ENCODE measurements at regions not wholly inside any gene's neighbourhood (a gene's known extent, or its start where the extent isn't known, plus 50 kb on each side); places are given as distances from the start of the nearest gene placed in this dataset.

DNA sequence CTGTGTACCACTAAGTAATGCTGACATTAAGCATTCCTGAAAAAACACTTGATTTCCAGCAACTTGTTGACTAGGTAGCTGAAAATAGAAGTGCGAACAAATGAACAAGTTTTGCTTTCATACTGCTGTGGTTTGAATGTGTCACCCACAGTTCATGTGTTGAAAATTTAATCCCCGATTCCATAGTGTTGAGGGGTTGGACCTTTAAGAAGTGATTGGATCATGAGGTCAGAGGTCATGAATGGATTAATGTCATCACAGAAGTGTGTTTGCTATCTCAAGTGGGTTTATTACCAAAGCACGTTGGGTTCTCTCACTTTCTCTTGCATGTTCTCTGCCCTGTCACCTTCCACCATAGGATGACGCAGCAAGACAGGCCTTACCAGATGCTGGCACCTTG, 568.5 kb downstream of the UTRN start:
- Mint-ChIP-seq H3K9me3 (no peaks in the 10 kb centered on the region), H3K4me1 (ENCODE audit: low read depth) (no peaks in the 10 kb centered on the region), H3K27ac (no peak overlapping the region), H3K27me3 (ENCODE audit: low read depth) (no peaks in the 10 kb centered on the region), H3K4me3 (no peak overlapping the region), H3K36me3 (ENCODE audit: insufficient read depth in 2 of 2) (no peaks in the 10 kb centered on the region)
- DNase-seq, result no peak
- ATAC-seq (replicated peaks in 1 of 2), result no peak

DNA sequence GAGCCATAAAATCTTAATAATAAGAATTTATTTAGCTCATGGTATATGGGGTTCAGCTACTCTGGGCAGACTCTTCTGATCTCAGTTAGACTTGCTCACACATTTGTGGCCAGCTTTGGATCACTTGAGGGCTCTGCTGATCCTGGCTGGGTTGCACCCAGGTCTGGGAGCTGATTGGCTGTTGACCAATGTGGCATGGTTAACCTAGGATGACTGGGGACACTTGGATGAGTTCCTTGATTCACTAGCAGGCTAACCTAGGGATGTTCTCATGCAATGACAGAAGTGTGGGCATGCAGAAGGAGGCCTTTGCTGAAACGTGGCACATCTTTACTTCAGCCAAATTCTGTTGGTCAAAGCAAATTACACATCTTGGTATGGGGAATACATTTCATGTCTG, 569.5 kb downstream of the UTRN start:
- Mint-ChIP-seq H3K27me3 (ENCODE audit: low read depth) (no peaks in the 10 kb centered on the region), H3K9me3 (peaks cover 2% of the 10 kb centered on the region in 2 donors), H3K27ac (no peak overlapping the region), H3K36me3 (ENCODE audit: insufficient read depth in 2 of 2) (no peaks in the 10 kb centered on the region), H3K4me1 (ENCODE audit: low read depth) (no peaks in the 10 kb centered on the region), H3K4me3 (no peak overlapping the region)
- no peak for DNase-seq
- no peak for ATAC-seq (replicated peaks in 1 of 2)

DNA sequence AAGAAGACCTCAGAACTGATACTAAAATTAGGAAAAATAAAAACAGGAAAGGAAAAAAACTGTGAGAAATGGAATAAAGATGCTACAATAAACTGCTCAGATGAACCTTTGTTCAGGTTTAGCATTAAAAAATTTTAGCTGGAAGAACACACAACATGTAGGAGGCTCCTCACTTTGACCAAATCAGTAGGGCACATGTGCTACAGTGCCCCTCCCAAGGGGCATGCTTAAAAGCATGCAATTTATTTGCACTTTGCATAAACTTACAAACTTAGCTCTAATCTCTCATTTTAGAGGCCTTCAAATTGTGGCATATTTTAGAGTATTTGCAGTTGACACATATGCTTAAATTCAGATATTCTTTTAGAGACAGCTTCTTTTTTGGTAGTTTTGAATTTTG, 570.2 kb downstream of the UTRN start:
- H3K4me3 Mint-ChIP-seq, result no peak overlapping the region
- H3K27ac Mint-ChIP-seq, result no peak overlapping the region
- no peak for DNase-seq
- peaks cover 2% of the 10 kb centered on the region in 2 donors for H3K9me3 Mint-ChIP-seq
- no peak for ATAC-seq (replicated peaks in 1 of 2)
- H3K27me3 Mint-ChIP-seq (ENCODE audit: low read depth), result no peaks in the 10 kb centered on the region
- no peaks in the 10 kb centered on the region for H3K4me1 Mint-ChIP-seq (ENCODE audit: low read depth)
- H3K36me3 Mint-ChIP-seq (ENCODE audit: insufficient read depth in 2 of 2), result no peaks in the 10 kb centered on the region

DNA sequence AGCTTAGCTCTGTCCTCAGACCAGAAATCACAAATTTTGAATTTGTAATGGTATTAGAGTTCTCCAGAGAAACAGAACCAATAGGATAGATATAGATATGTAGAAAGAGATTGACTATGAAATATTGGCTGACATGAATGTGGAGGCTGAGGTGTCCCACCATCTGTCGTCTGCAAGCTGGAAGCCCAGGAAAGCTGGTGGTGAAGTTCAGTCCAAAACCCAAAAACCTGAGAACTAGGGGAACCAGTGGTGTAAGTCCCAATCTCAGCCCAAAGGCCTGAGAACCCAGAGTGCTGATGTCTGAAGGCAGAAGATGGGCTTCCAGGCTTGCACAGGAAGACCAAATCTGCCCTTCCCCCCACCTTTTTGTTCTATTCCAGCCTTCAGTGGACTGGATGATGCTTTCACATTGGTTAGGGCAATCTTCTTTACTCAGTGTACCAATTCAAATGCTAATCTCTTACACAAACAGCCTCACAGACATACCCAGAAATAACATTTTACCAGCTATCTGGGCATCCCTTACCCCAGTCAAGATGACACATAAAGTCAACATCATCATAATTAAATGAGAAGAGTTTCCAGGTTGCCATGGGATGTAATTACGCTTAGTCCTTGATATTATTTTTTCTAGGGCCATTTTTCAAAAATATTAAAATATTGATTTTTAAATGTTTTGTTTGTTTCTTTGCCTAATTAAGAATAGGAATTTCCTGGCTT, 570.8 kb downstream of the UTRN start:
- Mint-ChIP-seq H3K4me1 (ENCODE audit: low read depth) (no peaks in the 10 kb centered on the region), H3K9me3 (peaks cover 2% of the 10 kb centered on the region in 2 donors), H3K27ac (no peak overlapping the region), H3K4me3 (no peak overlapping the region), H3K27me3 (ENCODE audit: low read depth) (no peaks in the 10 kb centered on the region), H3K36me3 (ENCODE audit: insufficient read depth in 2 of 2) (no peaks in the 10 kb centered on the region)
- ATAC-seq (replicated peaks in 1 of 2) (no peak), DNase-seq (no peak)

DNA sequence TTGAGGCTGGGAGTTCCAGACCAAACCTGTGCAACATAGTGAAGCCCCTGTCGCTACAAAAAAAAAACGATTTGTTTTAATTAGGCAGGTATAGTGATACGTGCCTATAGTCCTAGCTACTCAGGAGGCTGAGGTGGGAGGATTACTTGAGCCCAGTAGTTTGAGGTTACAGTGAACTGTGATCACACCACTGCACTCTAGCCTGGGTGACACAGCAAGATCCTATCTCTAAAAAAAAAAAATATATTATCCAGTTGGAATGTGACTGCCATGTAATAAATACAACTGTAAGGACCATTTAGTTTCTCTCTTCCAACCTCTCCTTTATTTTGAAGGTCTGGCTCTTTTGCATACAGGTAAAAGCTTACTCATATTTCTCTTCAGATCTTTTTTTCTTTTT, 571.5 kb downstream of the UTRN start:
- no peak overlapping the region for H3K27ac Mint-ChIP-seq
- ATAC-seq (replicated peaks in 1 of 2), result no peak
- H3K36me3 Mint-ChIP-seq (ENCODE audit: insufficient read depth in 2 of 2), result no peaks in the 10 kb centered on the region
- DNase-seq, result no peak
- peaks cover 2% of the 10 kb centered on the region in 2 donors for H3K9me3 Mint-ChIP-seq
- no peak overlapping the region for H3K4me3 Mint-ChIP-seq
- H3K27me3 Mint-ChIP-seq (ENCODE audit: low read depth), result no peaks in the 10 kb centered on the region
- H3K4me1 Mint-ChIP-seq (ENCODE audit: low read depth), result no peaks in the 10 kb centered on the region

DNA sequence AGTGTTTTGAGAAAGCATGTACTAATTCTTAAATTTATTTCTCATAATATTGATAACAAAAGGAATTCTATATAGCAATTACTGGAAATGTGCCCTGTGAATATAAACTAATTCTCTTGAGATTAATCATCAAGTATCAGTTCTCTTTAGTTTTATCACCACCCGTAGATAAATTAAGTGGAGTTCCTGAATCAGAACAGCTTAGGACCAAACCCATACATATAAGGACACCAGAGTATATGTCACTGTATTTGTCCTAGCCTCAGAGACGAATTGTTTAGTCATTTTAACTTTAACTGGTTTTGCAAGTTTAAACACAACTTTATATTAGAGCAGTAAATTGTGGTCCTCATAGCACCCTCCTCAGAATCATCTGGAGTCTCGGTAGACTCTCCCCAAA, 572.0 kb downstream of the UTRN start:
- no peaks in the 10 kb centered on the region for H3K36me3 Mint-ChIP-seq (ENCODE audit: insufficient read depth in 2 of 2)
- ATAC-seq (replicated peaks in 1 of 2), result no peak
- H3K9me3 Mint-ChIP-seq, result peaks cover 2% of the 10 kb centered on the region in 2 donors
- no peak for DNase-seq
- H3K4me3 Mint-ChIP-seq, result no peak overlapping the region
- no peak overlapping the region for H3K27ac Mint-ChIP-seq
- no peaks in the 10 kb centered on the region for H3K4me1 Mint-ChIP-seq (ENCODE audit: low read depth)
- H3K27me3 Mint-ChIP-seq (ENCODE audit: low read depth), result peaks cover 3% of the 10 kb centered on the region

DNA sequence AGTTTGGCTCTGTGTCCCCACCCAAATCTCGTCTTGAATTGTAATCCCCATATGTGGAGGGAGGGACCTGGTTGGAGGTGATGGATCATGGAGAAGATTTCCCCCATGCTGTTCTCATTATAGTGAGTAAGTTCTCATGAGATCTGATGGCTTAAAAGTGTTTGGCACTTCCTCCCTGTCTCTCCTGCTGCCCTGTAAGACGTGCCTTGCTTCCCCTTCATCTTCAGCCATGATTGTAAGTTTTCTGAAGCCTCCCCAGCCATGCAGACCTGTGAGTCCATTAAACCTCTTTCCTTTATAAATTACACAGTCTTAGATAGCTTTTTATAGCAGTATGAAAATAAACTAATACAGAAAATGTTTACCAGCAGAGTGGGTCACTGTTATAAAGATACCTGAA, 577.6 kb downstream of the UTRN start:
- peaks cover 5 to 6% of the 10 kb centered on the region in 2 donors for H3K36me3 Mint-ChIP-seq (ENCODE audit: insufficient read depth in 2 of 2)
- peaks cover 5 to 8% of the 10 kb centered on the region in 2 donors for H3K9me3 Mint-ChIP-seq
- ATAC-seq (replicated peaks in 1 of 2) (no peak), DNase-seq (no peak)
- no peaks in the 10 kb centered on the region for H3K4me1 Mint-ChIP-seq (ENCODE audit: low read depth)
- no peak overlapping the region for H3K4me3 Mint-ChIP-seq
- no peak overlapping the region for H3K27ac Mint-ChIP-seq
- H3K27me3 Mint-ChIP-seq (ENCODE audit: low read depth), result peaks cover 19% of the 10 kb centered on the region

DNA sequence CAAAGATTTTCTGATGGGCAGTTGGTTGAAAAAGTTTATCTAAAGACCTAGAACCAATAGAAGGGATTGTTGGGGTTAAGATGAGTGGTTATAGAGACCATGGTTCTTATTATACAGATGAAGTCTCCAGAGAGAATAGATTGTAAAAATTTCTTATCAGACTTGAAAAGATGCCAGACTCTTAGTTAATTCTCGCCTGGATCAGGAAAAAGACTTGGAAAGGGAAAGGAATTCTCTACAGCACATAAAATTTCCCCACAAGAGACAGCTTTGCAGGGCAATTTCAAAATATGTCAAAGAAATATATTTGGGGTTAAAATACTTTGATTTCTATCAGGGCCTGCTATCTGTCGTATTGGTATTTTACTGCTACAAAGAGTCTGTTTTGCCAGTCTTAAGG, 582.6 kb downstream of the UTRN start:
- H3K9me3 Mint-ChIP-seq, result peaks cover 4 to 6% of the 10 kb centered on the region in 2 donors
- H3K4me1 Mint-ChIP-seq (ENCODE audit: low read depth), result no peaks in the 10 kb centered on the region
- H3K27me3 Mint-ChIP-seq (ENCODE audit: low read depth), result peaks cover 13% of the 10 kb centered on the region
- peaks cover 3 to 5% of the 10 kb centered on the region in 2 donors for H3K36me3 Mint-ChIP-seq (ENCODE audit: insufficient read depth in 2 of 2)
- H3K27ac Mint-ChIP-seq, result no peak overlapping the region
- no peak overlapping the region for H3K4me3 Mint-ChIP-seq
- ATAC-seq (replicated peaks in 1 of 2), result no peak
- DNase-seq, result no peak

DNA sequence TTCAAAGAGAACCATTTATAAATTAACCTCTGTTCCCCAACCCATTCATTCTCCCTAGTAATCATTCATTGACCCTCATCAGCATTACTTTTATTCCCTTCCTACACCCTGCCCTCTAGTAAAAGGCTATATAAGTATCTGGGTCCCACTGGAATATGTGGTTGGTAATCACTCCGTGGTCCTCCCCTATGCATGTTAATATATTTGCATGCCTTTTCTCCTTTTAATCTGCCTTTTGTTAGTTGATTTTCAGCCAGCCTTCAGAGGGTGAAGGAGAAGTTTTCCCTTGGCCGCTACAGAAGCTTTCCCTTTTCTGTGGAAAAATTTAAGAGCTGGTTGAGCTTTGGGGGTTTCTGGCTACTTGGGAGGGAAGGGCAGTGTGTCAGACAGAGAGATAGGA, 585.6 kb downstream of the UTRN start:
- no peak overlapping the region for H3K27ac Mint-ChIP-seq
- DNase-seq, result no peak
- no peak for ATAC-seq (replicated peaks in 1 of 2)
- peaks cover 0 to 4% of the 10 kb centered on the region in 2 donors for H3K9me3 Mint-ChIP-seq
- no peaks in the 10 kb centered on the region for H3K27me3 Mint-ChIP-seq (ENCODE audit: low read depth)
- H3K4me3 Mint-ChIP-seq, result no peak overlapping the region
- H3K4me1 Mint-ChIP-seq (ENCODE audit: low read depth), result no peaks in the 10 kb centered on the region
- H3K36me3 Mint-ChIP-seq (ENCODE audit: insufficient read depth in 2 of 2), result no peaks in the 10 kb centered on the region

DNA sequence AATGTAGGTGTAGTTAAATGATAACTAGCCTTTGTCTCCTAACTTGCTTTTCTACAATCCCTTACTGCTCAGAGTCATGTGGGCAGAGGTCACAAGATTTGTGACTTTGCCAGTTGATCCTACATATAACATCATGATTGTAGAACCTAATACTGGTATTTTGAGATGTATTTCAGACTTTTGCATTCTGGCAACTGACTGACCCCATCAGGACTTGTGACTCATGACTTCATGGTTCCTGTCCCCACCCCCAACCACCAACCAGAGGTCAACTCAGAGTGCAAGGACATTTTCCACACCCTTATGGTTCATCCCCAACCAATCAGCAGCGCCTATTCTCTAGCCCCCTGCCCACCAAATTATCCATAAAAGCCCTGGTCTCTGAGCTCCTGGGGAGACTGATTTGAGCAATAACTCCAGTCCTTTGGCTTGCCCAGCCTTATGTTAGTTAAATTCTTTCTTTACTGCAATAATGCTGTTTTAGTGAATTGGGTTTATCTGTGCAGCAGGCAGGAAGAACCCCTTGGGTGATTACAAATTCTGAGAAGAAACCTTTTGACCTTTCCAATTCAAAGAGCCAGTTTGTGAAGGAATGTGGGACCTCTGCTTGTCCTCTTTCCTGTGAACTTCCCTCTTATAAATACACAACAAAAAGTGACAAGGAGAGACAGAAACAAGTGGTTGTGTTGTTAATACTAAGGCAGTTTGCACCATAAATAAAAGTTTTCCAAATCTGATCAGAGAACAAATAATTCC, 588.7 kb downstream of the UTRN start:
- Mint-ChIP-seq H3K9me3 (peaks cover 0 to 4% of the 10 kb centered on the region in 2 donors), H3K27ac (no peak overlapping the region), H3K4me3 (no peak overlapping the region), H3K4me1 (ENCODE audit: low read depth) (no peaks in the 10 kb centered on the region), H3K27me3 (ENCODE audit: low read depth) (peaks cover 9% of the 10 kb centered on the region), H3K36me3 (ENCODE audit: insufficient read depth in 2 of 2) (no peaks in the 10 kb centered on the region)
- DNase-seq (no peak), ATAC-seq (replicated peaks in 1 of 2) (no peak)

DNA sequence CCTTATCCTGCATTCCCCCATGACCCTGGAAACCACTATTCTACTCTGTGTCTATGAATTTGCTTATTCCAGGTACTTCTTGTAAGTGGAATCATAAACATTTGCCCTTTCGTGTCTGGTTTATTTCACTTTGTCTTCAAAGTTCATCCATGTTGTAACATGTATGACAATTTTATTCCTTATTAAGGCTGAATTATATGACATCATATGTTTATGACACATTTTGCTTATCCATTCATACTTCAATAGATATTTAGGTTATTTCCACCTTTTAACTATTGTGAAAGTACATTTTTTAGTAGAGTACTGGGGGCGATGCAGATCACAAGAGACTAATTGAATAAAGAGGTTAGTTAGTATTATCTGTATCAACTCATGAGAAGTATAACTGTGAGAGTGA, 591.6 kb downstream of the UTRN start:
- Mint-ChIP-seq H3K27me3 (ENCODE audit: low read depth) (peaks cover 25% of the 10 kb centered on the region), H3K4me1 (ENCODE audit: low read depth) (no peaks in the 10 kb centered on the region)
- no peak for ATAC-seq (replicated peaks in 1 of 2)

DNA sequence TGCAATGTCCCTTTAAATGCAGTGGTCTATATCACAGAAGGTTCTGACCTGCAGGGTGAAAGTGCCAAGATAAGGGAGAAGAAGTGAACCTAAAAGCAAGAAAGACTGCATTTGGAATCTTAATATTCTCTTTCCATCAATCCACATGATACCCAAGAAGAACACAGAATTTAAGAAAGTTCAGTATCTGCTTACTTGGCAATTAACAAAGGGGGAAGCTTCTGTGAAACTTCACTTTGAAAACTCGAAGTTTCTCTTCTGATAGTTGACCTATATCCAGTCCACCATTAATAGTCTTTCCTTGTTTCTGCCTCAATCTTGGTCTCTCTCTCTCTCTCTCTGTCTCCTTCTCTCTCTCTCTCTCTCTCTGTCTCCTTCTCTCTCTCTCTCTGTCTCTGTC, 592.0 kb downstream of the UTRN start:
- Mint-ChIP-seq H3K27ac (no peak overlapping the region), H3K4me3 (no peak overlapping the region), H3K9me3 (peaks cover 0 to 4% of the 10 kb centered on the region in 2 donors), H3K36me3 (ENCODE audit: insufficient read depth in 2 of 2) (no peaks in the 10 kb centered on the region), H3K4me1 (ENCODE audit: low read depth) (no peaks in the 10 kb centered on the region), H3K27me3 (ENCODE audit: low read depth) (peaks cover 25% of the 10 kb centered on the region)
- no peak for DNase-seq
- ATAC-seq (replicated peaks in 1 of 2), result no peak

More for the DNA sequence above, 591.6 kb downstream of the UTRN start:
- H3K9me3 Mint-ChIP-seq, result peaks cover 0 to 4% of the 10 kb centered on the region in 2 donors
- no peak for DNase-seq
- H3K27ac Mint-ChIP-seq, result no peak overlapping the region
- H3K36me3 Mint-ChIP-seq (ENCODE audit: insufficient read depth in 2 of 2), result no peaks in the 10 kb centered on the region
- no peak overlapping the region for H3K4me3 Mint-ChIP-seq

DNA sequence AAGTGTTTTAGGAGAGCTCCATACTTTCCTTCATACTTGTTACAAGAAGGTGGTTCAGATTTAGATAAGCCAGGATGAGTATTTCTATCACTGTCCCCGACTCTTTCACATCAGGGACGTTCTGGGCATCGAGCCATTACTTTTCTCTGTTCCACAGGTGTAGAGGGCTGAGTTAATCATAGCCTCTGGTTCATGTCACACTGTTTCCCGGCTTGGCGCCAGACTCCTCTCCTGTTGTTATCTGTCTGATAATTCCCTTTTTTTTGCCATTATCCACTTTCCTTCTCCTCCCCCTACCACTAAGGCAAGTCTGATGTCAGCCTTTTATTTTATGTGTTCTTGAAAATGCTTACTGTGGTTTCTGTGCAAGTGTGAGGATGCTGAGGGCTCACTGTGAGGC, 593.4 kb downstream of the UTRN start:
- peaks cover 0 to 3% of the 10 kb centered on the region in 2 donors for H3K9me3 Mint-ChIP-seq
- DNase-seq, result no peak
- no peaks in the 10 kb centered on the region for H3K36me3 Mint-ChIP-seq (ENCODE audit: insufficient read depth in 2 of 2)
- H3K27me3 Mint-ChIP-seq (ENCODE audit: low read depth), result peaks cover 25% of the 10 kb centered on the region
- H3K27ac Mint-ChIP-seq, result no peak overlapping the region
- H3K4me1 Mint-ChIP-seq (ENCODE audit: low read depth), result no peaks in the 10 kb centered on the region
- no peak overlapping the region for H3K4me3 Mint-ChIP-seq
- no peak for ATAC-seq (replicated peaks in 1 of 2)

DNA sequence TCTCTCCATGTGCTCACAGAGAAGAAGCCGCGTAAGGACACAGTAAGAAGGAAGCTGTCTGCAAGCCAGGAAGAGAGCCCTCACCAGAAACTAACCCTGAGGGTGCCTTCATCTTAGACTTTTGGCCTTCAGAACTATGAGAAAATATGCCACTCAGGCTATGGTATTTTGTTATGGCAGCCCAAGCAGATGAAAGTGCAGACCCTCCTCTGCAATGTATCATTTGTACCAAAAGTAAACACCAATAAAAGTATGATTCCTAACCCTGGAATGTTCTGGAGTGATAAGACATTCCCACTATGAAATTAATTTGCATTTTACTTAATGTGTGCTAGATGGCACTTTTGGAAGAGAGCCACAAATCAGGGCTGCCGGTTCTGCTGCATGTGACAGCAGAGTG, 594.3 kb downstream of the UTRN start:
- Mint-ChIP-seq H3K9me3 (no peaks in the 10 kb centered on the region), H3K36me3 (ENCODE audit: insufficient read depth in 2 of 2) (no peaks in the 10 kb centered on the region), H3K4me3 (no peak overlapping the region), H3K4me1 (ENCODE audit: low read depth) (no peaks in the 10 kb centered on the region), H3K27me3 (ENCODE audit: low read depth) (peaks cover 25% of the 10 kb centered on the region), H3K27ac (no peak overlapping the region)
- ATAC-seq (replicated peaks in 1 of 2) (no peak), DNase-seq (no peak)

Measured in activated T-cell treated with anti-CD3 and anti-CD28 coated beads, Interleukin-2, amount 50 U/mL, for 72 hours (primary cell).